CD1c-positive myeloid dendritic cell (primary cell): ENCODE measurements at regions not wholly inside any gene's neighbourhood (a gene's known extent, or its start where the extent isn't known, plus 50 kb on each side); places are given as distances from the start of the nearest gene placed in this dataset.
"Not testable (repeated sequence)": the region's sequence is repeated elsewhere in the genome, so short reads cannot be mapped to it uniquely, and the experiment has no call there.

ENCODE experiments used
- DNase-seq: peaks from one replicate; pipeline ENCODE4 v3.0.0-alpha.2; 2016; ENCODE audit errors: extremely low spot score

GRCh38 chr1:58190267-58190988 is 356.1 kb downstream of the OMA1 start:
- no peak for DNase-seq

GRCh38 chr1:58189453-58189852 is 357.1 kb downstream of the OMA1 start:
- no peak for DNase-seq

GRCh38 chr1:58183286-58183685 is 363.2 kb downstream of the OMA1 start:
- no peak for DNase-seq

GRCh38 chr1:58180537-58180936 is 366.0 kb downstream of the OMA1 start:
- no peak for DNase-seq

GRCh38 chr1:58169160-58169559 is 377.4 kb downstream of the OMA1 start:
- DNase-seq: not testable (repeated sequence)

GRCh38 chr1:58167131-58167530 is 379.4 kb downstream of the OMA1 start:
- DNase-seq: not testable (repeated sequence)

- no peak for DNase-seq
Observed at GRCh38 chr1:58166417-58166816, 380.1 kb downstream of the OMA1 start.

GRCh38 chr1:58165073-58165472 is 381.5 kb downstream of the OMA1 start:
- peak; percentile 12 for DNase-seq

GRCh38 chr1:58162952-58163550 is 383.5 kb downstream of the OMA1 start:
- peak; percentile 41 for DNase-seq

GRCh38 chr1:58159434-58159830 is 387.1 kb downstream of the OMA1 start:
- no peak for DNase-seq

- DNase-seq: no peak
Observed at GRCh38 chr1:58158506-58159433, 387.8 kb downstream of the OMA1 start.

GRCh38 chr1:58158016-58158415 is 388.5 kb downstream of the OMA1 start:
- no peak for DNase-seq

GRCh38 chr1:58157256-58157655 is 389.3 kb downstream of the OMA1 start:
- no peak for DNase-seq

- no peak for DNase-seq
Observed at GRCh38 chr1:58156831-58157230, 389.7 kb downstream of the OMA1 start.

GRCh38 chr1:58156124-58156468 is 390.4 kb downstream of the OMA1 start:
- no peak for DNase-seq

- peak; percentile 61 for DNase-seq
Observed at GRCh38 chr1:58155418-58156123, 391.0 kb downstream of the OMA1 start.

GRCh38 chr1:58154256-58154655 is 392.3 kb downstream of the OMA1 start:
- DNase-seq: no peak

- no peak for DNase-seq
Observed at GRCh38 chr1:58152697-58153096, 393.8 kb downstream of the OMA1 start.

- DNase-seq: no peak
Observed at GRCh38 chr1:58149271-58149812, 397.2 kb downstream of the OMA1 start.

GRCh38 chr1:58144698-58145270 is 401.7 kb downstream of the OMA1 start:
- DNase-seq: no peak

GRCh38 chr1:58143972-58144697 is 402.4 kb downstream of the OMA1 start:
- DNase-seq: no peak
